ENCODE measurements at regions not wholly inside any gene's neighbourhood (a gene's known extent, or its start where the extent isn't known, plus 50 kb on each side); places are given as distances from the start of the nearest gene placed in this dataset.

- no peaks in the 10 kb centered on the region for H3K36me3 ChIP-seq
- DNase-seq: no peak
- no peak for TF ChIP-seq CTCF (IDR thresholded peaks at IDR 0.05)
- ATAC-seq: no peak
- no peak overlapping the region for H3K4me3 ChIP-seq
- no peaks in the 10 kb centered on the region for H3K4me1 ChIP-seq
- intact Hi-C loops (cut with DNase I): no loop called here
- no peak overlapping the region for H3K27ac ChIP-seq
- peaks cover 0 to 1% of the 10 kb centered on the region in 2 donors for H3K9me3 ChIP-seq
- no peaks in the 10 kb centered on the region for H3K27me3 ChIP-seq
These were observed 93.0 kb downstream of the RPL22L1 start for GRCh38 chr3:170776887-170777563.

GRCh38 chr3:170773682-170774425, 96.1 kb downstream of the RPL22L1 start:
- Histone ChIP-seq H3K4me3 (no peak overlapping the region), H3K27me3 (no peaks in the 10 kb centered on the region), H3K27ac (no peak overlapping the region), H3K9me3 (peaks cover 0 to 1% of the 10 kb centered on the region in 2 donors), H3K4me1 (no peaks in the 10 kb centered on the region), H3K36me3 (no peaks in the 10 kb centered on the region)
- no peak for TF ChIP-seq CTCF (IDR thresholded peaks at IDR 0.05)
- DNase-seq (no peak), ATAC-seq (no peak)
- intact Hi-C loops (cut with DNase I): no loop called here

GRCh38 chr3:170772175-170772574, 97.8 kb downstream of the RPL22L1 start:
- H3K27me3 ChIP-seq: no peaks in the 10 kb centered on the region
- no peak for TF ChIP-seq CTCF (IDR thresholded peaks at IDR 0.05)
- no peak for ATAC-seq

GRCh38 chr3:170768334-170768801, 101.6 kb downstream of the RPL22L1 start:
- Histone ChIP-seq H3K36me3 (no peaks in the 10 kb centered on the region), H3K27me3 (no peaks in the 10 kb centered on the region), H3K4me3 (no peak overlapping the region), H3K9me3 (no peaks in the 10 kb centered on the region), H3K27ac (no peak overlapping the region), H3K4me1 (no peaks in the 10 kb centered on the region)
- DNase-seq: no peak
- no peak for ATAC-seq
- intact Hi-C loops (cut with DNase I): no loop called here
- TF ChIP-seq CTCF (IDR thresholded peaks at IDR 0.05): no peak

More at GRCh38 chr3:170772175-170772574, 97.8 kb downstream of the RPL22L1 start:
- Histone ChIP-seq H3K27ac (no peak overlapping the region), H3K36me3 (no peaks in the 10 kb centered on the region), H3K4me1 (no peaks in the 10 kb centered on the region), H3K9me3 (no peaks in the 10 kb centered on the region), H3K4me3 (no peak overlapping the region)
- intact Hi-C loops (cut with DNase I): no loop called here
- no peak for DNase-seq

- Histone ChIP-seq H3K27me3 (no peaks in the 10 kb centered on the region), H3K9me3 (no peaks in the 10 kb centered on the region), H3K36me3 (no peaks in the 10 kb centered on the region), H3K27ac (no peak overlapping the region), H3K4me1 (no peaks in the 10 kb centered on the region), H3K4me3 (no peak overlapping the region)
- intact Hi-C loops (cut with DNase I): no loop called here
- no peak for DNase-seq
- no peak for TF ChIP-seq CTCF (IDR thresholded peaks at IDR 0.05)
- ATAC-seq: no peak
These were observed 102.4 kb downstream of the RPL22L1 start for GRCh38 chr3:170767576-170767941.

Measured in left lung (tissue), 4 donors.